GM12878 (cell line): ENCODE measurements at regions not wholly inside any gene's neighbourhood (a gene's known extent, or its start where the extent isn't known, plus 50 kb on each side); places are given as distances from the start of the nearest gene placed in this dataset.

ENCODE experiments used
- ATAC-seq: fragments of 200-7000 bp; cut with Tn5 transposase; 3 replicates; pipeline ENCODE4 v1.9.1; 2020; ENCODE audit warnings: mild to moderate bottlenecking, moderate library complexity
- BruUV-seq: library from RNA; stranded (reverse); fragments of 400-500 nt; replicated peaks from 2 replicates; lab custom pipeline; 2021; lab: Mats Ljungman, UMichigan
- CTCF ChIA-PET: fragments of 300-600 bp; sonication (Branson Sonifier 250); formaldehyde crosslinking; extraction: SDS; loops from one replicate; lab custom pipeline; 2021; ENCODE audit warnings: inconsistent platforms; lab: Yijun Ruan, JAX
- POLR2A ChIA-PET: fragments of 350-600 bp; formaldehyde crosslinking; extraction: SDS; loops from one replicate; lab custom pipeline; 2021; ENCODE audit warnings: inconsistent platforms; lab: Charles Lee
- RAD21 ChIA-PET: fragments of 300-600 bp; sonication (Branson Sonifier 250); formaldehyde crosslinking; loops from one replicate; lab custom pipeline; 2023; ENCODE audit warnings: antibody characterized with exemption; ENCODE audit not compliant: unreplicated experiment; lab: Charles Lee
- SMC1A ChIA-PET: fragments of 300-600 bp; sonication (Branson Sonifier 250); formaldehyde crosslinking; loops from one replicate; lab custom pipeline; 2023; ENCODE audit not compliant: unreplicated experiment, uncharacterized antibody; lab: Charles Lee
- DNase-seq: peaks from one replicate; pipeline ENCODE4 v3.0.0-alpha.2; 2011; ENCODE audit warnings: low read depth, low spot score
- FAIRE-seq: peaks from 3 replicates; lab custom pipeline; 2011; peaks lifted over from hg19 to GRCh38; lab: Jason Lieb, UNC
- H2AFZ ChIP-seq: 2 replicates; pipeline ENCODE4 v1.6.0; 2011; ENCODE audit warnings: low read depth, low read length, control low read depth; ENCODE audit not compliant: control insufficient read depth
- H3K27ac ChIP-seq: 2 replicates; pipeline ENCODE4 v1.5.1; 2011; ENCODE audit warnings: control low read depth; ENCODE audit not compliant: control insufficient read depth, insufficient read depth
- H3K27me3 ChIP-seq, 2 experiments: replicated peaks in 1 of 2; 2 replicates each; pipeline versions ENCODE4 v1.6.0 to v1.6.1; 2011; ENCODE audit warnings: low read length in 1 of 2; ENCODE audit not compliant: control insufficient read depth in 2 of 2, insufficient read depth in 2 of 2
- H3K36me3 ChIP-seq, 2 experiments: 2 replicates each; pipeline ENCODE4 v1.5.1; 2011; ENCODE audit warnings: low read length in 1 of 2; ENCODE audit not compliant: control insufficient read depth in 2 of 2, insufficient read depth in 2 of 2
- H3K4me1 ChIP-seq: 2 replicates; pipeline ENCODE4 v1.6.1; 2011; ENCODE audit warnings: mild to moderate bottlenecking, low read length, moderate library complexity, mixed read lengths; ENCODE audit not compliant: control insufficient read depth, insufficient read depth
- H3K4me2 ChIP-seq: 2 replicates; pipeline ENCODE4 v1.6.0; 2011; ENCODE audit warnings: control low read depth; ENCODE audit not compliant: control insufficient read depth, insufficient read depth
- H3K4me3 ChIP-seq: fragments of 200-600 bp; sonication (generic); 2 replicates; pipeline ENCODE4 v1.5.1; 2016
- H3K79me2 ChIP-seq: 2 replicates; pipeline ENCODE4 v1.6.0; 2011; ENCODE audit warnings: low read length; ENCODE audit not compliant: control insufficient read depth, insufficient read depth
- H3K9ac ChIP-seq: 2 replicates; pipeline ENCODE4 v1.8.0; 2011; ENCODE audit warnings: low read length, control low read depth, mixed read lengths; ENCODE audit not compliant: control insufficient read depth, insufficient read depth
- H3K9me3 ChIP-seq: replicated peaks from 3 replicates; pipeline ENCODE4 v1.5.1; 2011; ENCODE audit warnings: mild to moderate bottlenecking, low read length; ENCODE audit not compliant: control insufficient read depth, insufficient read depth
- H4K20me1 ChIP-seq: 2 replicates; pipeline ENCODE4 v1.6.0; 2011; ENCODE audit not compliant: control insufficient read depth, insufficient read depth
- BHLHE40 ChIP-seq, 2 experiments: fragments of 450-650 bp in 1 of 2; IDR thresholded peaks; 2 replicates each; pipeline ENCODE4 v1.6.1; 2011 to 2017; ENCODE audit warnings: low read depth in 2 of 2, borderline replicate concordance in 1 of 2, improper control_type of control experiment in 1 of 2, low read length in 1 of 2, mild to moderate bottlenecking in 1 of 2
- CREM ChIP-seq: IDR thresholded peaks from 2 replicates; pipeline ENCODE4 v1.6.1; 2014; ENCODE audit warnings: antibody characterized with exemption, low read depth
- E2F8 ChIP-seq: fragments of 450-650 bp; IDR thresholded peaks from 2 replicates; pipeline ENCODE4 v1.6.1; 2018; ENCODE audit warnings: mild to moderate bottlenecking, low read depth, moderate library complexity; ENCODE audit not compliant: partially characterized antibody
- FOXK2 ChIP-seq: fragments of 450-650 bp; IDR thresholded peaks from 2 replicates; pipeline ENCODE4 v1.6.1; 2017; ENCODE audit warnings: mild to moderate bottlenecking, moderate library complexity
- FOXM1 ChIP-seq: IDR thresholded peaks from 2 replicates; pipeline ENCODE4 v1.6.1; 2012; ENCODE audit warnings: low read depth, mild to moderate bottlenecking, inconsistent platforms, low read length, moderate library complexity
- HCFC1 ChIP-seq: fragments of 150-350 bp; IDR thresholded peaks from 2 replicates; pipeline ENCODE4 v1.6.1; 2014; ENCODE audit warnings: low read length
- KLF5 ChIP-seq: fragments of 450-650 bp; IDR thresholded peaks from 2 replicates; pipeline ENCODE4 v1.6.1; 2014; ENCODE audit warnings: mild to moderate bottlenecking; ENCODE audit not compliant: partially characterized antibody
- PML ChIP-seq: IDR thresholded peaks from 2 replicates; pipeline ENCODE4 v1.6.1; 2012; ENCODE audit warnings: low read length, inconsistent platforms
- RELA ChIP-seq: fragments of 450-650 bp; IDR thresholded peaks from 2 replicates; pipeline ENCODE4 v1.8.0; 2014; ENCODE audit warnings: borderline replicate concordance; ENCODE audit not compliant: partially characterized antibody
- SMC3 ChIP-seq: IDR thresholded peaks from 2 replicates; pipeline ENCODE4 v1.6.1; 2011; ENCODE audit warnings: low read length, improper control_type of control experiment, borderline replicate concordance
- STAT1 ChIP-seq: fragments of 450-650 bp; conservative IDR thresholded peaks from 2 replicates; pipeline ENCODE4 v1.6.1; 2014; ENCODE audit warnings: antibody characterized with exemption, mild to moderate bottlenecking
- TCF3 ChIP-seq: IDR thresholded peaks from 2 replicates; pipeline ENCODE4 v1.6.1; 2012; ENCODE audit warnings: low read depth, mild to moderate bottlenecking, low read length, borderline replicate concordance; ENCODE audit not compliant: insufficient read depth
- ZNF207 ChIP-seq: fragments of 450-650 bp; IDR thresholded peaks from 2 replicates; pipeline ENCODE4 v1.6.1; 2014; ENCODE audit warnings: antibody characterized with exemption, mild to moderate bottlenecking, borderline replicate concordance
- ZNF687 ChIP-seq: fragments of 450-650 bp; IDR thresholded peaks from 2 replicates; pipeline ENCODE4 v1.6.1; 2017; ENCODE audit warnings: mild to moderate bottlenecking, moderate library complexity
- WGBS: methylation state at CpG from one replicate; pipeline ENCODE4 v1.1.6; 2016; ENCODE audit warnings: low lambda C conversion rate; ENCODE audit not compliant: insufficient replicate concordance, insufficient coverage; ENCODE audit errors: missing lambda C conversion rate; 5-methylcytosine and 5-hydroxymethylcytosine counted together
- in situ Hi-C: fragments of 300-500 bp; cut with MboI; formaldehyde crosslinking; loops from 9 replicates; pipeline ENCODE4 v1.14.3; 2018; ENCODE audit warnings: mixed read lengths
- intact Hi-C: fragments of 100-400 bp; cut with micrococcal nuclease; formaldehyde crosslinking; loops from one replicate; pipeline ENCODE4 v1.14.2; 2022; ENCODE audit not compliant: unreplicated experiment
- TF ChIP-seq, protein P1 (sequence below): IDR thresholded peaks from 2 replicates; pipeline ENCODE4 v1.6.1; 2012; ENCODE audit warnings: low read depth, low read length, improper control_type of control experiment

DNA sequence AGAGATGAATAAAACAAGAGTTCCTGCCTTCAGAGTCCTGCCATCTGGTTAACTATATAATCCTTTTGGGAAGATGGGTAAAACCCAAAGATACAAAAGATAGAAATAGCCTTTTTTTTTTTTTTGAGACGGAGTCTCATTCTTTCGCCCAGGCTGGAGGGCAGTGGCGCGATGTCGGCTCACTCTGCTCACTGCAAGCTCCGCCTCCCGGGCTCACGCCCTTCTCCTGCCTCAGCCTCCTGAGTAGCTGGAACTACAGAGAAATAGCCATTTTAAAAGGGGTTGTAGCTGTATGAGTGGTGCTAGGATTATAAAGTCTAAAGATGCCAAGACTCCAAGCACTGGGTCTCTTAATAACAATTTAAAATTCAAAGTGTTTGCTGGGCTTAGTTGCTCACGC, 97.2 kb downstream of the KDR start:
- no peak overlapping the region for H3K4me2 ChIP-seq
- no peaks in the 10 kb centered on the region for H3K9me3 ChIP-seq
- no peak overlapping the region for H3K4me3 ChIP-seq
- no peak overlapping the region for H2AFZ ChIP-seq
- ChIA-PET SMC1A (interaction anchor here (0.9 kb wide), 1 partner anchor 9 kb away, joined by 3 read pairs; no protein-coding TSS in a partner anchor), CTCF (interaction anchor here (0.6 kb wide), 1 partner anchor 980 kb away, joined by 3 read pairs; no protein-coding TSS in a partner anchor), RAD21 (no interaction called here), POLR2A (no interaction called here)
- H4K20me1 ChIP-seq: no peaks in the 10 kb centered on the region
- intact Hi-C loops: no loop called here
- WGBS: 65% methylated on average over 9 of the region's 9 CpGs
- H3K27me3 ChIP-seq: no peaks in the 10 kb centered on the region
- no peak overlapping the region for H3K9ac ChIP-seq
- no peaks in the 10 kb centered on the region for H3K4me1 ChIP-seq
- no peak for TF ChIP-seq STAT1
- TF ChIP-seq BHLHE40 (IDR thresholded peaks at IDR 0.05; ENCODE audit: borderline replicate concordance in 1 of 2, low read depth in 2 of 2, low read length in 1 of 2): no peak
- no peak for TF ChIP-seq ZNF207
- no peak for TF ChIP-seq PML
- no peak for TF ChIP-seq FOXM1
- TF ChIP-seq E2F8: no peak
- TF ChIP-seq HCFC1: no peak
- TF ChIP-seq CREM: no peak
- TF ChIP-seq RELA: no peak
- no peak for TF ChIP-seq KLF5
- no peak for TF ChIP-seq ZNF687
- TF ChIP-seq FOXK2: no peak
- TF ChIP-seq TCF3: no peak
- TF ChIP-seq, protein P1, sequence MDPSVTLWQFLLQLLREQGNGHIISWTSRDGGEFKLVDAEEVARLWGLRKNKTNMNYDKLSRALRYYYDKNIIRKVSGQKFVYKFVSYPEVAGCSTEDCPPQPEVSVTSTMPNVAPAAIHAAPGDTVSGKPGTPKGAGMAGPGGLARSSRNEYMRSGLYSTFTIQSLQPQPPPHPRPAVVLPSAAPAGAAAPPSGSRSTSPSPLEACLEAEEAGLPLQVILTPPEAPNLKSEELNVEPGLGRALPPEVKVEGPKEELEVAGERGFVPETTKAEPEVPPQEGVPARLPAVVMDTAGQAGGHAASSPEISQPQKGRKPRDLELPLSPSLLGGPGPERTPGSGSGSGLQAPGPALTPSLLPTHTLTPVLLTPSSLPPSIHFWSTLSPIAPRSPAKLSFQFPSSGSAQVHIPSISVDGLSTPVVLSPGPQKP: no peak
- TF ChIP-seq SMC3: no peak
- H3K27ac ChIP-seq: no peak overlapping the region
- H3K79me2 ChIP-seq: no peaks in the 10 kb centered on the region
- DNase-seq: no peak
- H3K36me3 ChIP-seq: no peaks in the 10 kb centered on the region
- no peak for ATAC-seq
- in situ Hi-C loops: no loop called here
- no TSS peak for BruUV-seq
- no peak for FAIRE-seq
